Hypothalamus (tissue), 51 donors: ENCODE measurements at regions not wholly inside any gene's neighbourhood (a gene's known extent, or its start where the extent isn't known, plus 50 kb on each side); places are given as distances from the start of the nearest gene placed in this dataset.

ENCODE experiments used
- DNase-seq, 51 donors: peaks; one replicate each; lab custom pipeline; 2025; lab: John Stamatoyannopoulos, UW

DNA sequence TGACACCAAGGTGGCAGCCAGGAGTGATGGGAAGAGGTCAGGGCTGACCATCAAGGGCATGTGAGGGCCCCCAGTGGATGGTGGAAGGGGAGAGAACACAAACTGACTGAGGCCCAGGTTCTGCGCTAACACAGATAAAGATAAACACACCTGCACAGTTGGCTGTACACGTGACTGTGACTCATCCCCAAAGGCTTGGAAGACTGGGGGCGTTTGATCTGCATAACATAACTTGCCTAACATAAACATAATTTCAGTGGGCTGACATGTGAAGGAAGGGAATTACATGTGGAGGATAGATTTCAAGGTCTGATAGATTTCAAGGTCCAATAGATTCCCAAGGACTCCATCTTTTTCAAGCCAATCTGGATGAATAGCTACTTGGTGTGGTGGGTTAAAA lies 100.9 kb upstream of the TNRC6C start:
- peak in 2 of 51 donors; percentile 33 to 36 for DNase-seq

DNA sequence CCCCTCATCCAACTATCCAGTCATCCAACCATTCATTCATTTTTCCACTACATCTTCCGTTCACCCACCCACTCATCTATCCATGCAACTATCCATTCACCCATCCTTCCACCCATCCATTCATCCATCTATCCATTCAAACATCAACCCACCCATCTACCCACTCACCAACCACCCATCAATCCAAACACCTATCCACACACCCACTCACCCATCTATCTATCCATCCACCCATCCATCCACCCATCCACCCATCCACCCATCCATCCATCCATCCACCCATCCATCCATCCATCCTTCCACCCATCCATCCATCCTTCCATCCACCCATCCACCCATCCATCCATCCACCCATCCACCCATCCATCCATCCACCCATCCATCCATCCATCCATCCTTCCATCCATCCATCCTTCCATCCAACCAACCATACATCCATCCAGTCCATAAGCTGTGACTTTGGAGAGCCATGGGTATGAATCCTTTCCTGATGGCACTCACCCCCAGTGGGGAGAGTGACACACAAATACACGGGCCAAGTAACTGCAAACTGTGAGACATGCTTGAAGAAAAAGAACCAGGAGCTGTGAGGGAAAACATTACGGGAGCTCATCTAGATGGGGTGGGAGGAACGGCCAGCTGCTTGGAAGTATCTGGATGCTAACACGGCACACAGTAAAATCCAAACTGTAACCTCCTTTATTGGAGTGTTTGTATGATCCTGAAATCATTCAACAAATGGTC lies 100.0 kb upstream of the TNRC6C start:
- peak in 1 of 51 donors; percentile 34 for DNase-seq

GRCh38 chr17:77859035-77859810 lies 99.3 kb upstream of the TNRC6C start:
- DNase-seq = no peak

DNA sequence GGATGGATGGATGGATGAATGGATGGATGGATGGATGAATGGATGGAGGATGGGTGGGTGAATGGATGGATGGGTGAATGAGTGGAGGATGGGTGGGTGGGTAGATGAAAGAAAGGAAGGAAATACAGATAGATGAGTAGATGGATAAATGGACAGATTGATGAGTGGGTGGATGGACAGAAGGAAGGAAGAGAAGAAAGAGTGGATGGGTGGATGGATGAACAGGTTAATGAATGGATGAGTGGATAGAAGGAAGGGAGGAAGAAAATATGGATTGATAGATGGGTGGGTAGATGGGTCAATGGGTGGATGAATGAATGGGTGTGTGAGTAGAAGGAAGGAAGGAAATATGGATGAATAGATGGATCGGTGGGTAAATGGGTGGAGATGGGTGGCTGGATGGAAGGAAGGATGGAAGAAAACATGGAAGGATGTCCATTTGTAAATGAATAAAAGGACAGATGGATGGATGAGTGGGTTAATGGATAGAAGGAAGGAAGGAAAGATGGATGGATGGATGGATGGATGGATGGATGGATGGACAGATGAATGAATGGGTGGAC lies 97.3 kb upstream of the TNRC6C start:
- DNase-seq = no peak

DNA sequence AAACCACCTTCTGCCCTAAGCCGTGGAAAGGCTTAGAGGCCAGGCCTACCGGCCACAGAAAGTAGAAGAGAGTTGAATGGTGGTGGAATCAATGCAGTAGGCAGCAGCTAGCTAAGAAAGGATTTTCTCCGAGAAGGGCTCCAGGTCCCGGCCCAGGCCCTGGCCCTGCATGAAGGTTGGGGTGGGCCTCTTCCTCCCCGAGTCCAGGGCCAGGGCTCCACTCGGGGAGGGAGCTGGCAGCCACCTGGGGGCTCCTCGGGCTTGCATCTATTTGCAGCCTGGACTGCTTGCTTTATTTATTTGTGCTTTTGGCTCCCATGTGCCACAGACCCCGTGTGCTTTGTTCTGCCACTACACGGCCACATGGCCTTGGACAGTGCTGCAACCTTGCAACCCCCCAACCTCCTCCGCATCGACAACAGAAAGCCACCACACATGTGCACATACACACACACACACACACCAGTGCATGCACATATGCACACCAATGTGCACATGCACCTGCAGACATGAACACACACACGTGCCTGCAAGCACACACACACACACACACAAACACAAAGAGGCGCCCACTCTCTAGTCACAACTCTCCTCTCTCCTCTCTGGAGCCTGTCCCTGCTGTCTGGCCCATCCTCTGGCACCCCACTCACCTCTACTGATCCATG lies 96.4 kb upstream of the TNRC6C start:
- DNase-seq = no peak

- no peak for DNase-seq
Measured at GRCh38 chr17:77862890-77863813, 95.4 kb upstream of the TNRC6C start.

DNA sequence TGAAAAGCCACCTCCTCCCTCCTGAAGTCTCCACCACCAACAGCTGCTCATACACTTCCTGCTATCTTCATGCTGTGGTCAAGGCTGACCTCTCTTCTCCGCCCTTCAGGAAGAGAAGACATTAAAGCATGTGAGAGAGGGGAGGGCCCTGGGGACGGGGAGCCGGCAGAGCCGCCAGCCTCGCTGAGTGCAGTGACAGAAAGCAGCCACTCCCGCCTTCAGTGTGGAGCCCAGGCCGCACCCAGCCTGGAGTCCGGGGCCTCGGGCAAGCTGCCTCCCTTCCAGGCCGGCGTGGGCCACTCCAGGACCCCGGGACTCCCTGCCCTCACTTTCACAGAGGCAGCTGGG lies 94.7 kb upstream of the TNRC6C start:
- DNase-seq = no peak

- DNase-seq = no peak
Measured at GRCh38 chr17:77864234-77865111, 94.0 kb upstream of the TNRC6C start.

DNA sequence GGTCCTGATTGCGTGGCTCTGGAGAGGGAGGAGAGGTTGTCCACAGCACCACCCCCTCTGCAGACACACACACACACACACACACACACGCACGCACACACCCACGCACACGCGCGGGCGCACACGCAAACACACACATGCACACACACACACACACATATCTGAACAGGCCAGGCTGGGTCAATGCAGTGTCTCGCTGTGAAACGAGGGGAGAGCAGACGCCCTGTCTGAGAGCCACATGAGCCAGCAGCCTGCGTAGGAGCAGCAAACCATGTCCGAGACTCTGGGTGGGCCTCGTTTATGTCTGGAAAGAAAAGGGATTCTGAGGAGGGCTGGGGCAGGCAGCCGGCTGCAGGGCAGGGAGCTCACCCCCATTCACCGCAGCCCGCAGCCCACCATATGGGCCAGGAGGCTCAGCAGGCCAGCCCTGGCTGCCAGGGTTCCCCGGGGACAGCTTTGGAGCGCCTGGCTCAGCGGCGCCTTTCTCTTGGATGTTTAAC lies 93.3 kb upstream of the TNRC6C start:
- DNase-seq = no peak

- DNase-seq = no peak
Measured at GRCh38 chr17:77865716-77866115, 92.8 kb upstream of the TNRC6C start.

DNA sequence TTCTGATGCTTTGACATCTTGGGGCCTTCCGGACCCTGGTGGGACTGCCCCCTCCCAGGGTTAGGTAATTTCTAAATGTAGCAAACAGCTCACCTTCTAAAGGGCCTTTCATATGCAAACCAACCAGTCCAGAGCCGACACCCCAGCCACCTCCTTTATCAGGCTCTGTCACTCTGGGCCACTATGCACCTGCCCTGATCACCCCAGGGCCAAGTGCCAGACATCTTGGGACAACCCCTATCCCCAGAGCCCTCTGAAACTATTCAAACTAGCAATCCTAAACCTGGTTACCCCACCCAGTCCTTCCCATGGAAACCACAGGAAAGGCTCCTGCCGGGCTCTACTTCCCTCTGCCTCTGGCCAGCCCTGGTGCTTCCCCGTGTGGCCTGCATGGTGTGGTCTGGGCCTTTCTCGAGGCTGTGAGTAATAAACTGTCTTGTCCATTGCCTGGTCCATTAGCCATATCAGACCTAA lies 91.2 kb upstream of the TNRC6C start:
- no peak for DNase-seq

GRCh38 chr17:77867976-77868713 lies 90.4 kb upstream of the TNRC6C start:
- DNase-seq = no peak

- no peak for DNase-seq
Measured at GRCh38 chr17:77869041-77869599, 89.4 kb upstream of the TNRC6C start.

GRCh38 chr17:77869665-77870132 lies 88.8 kb upstream of the TNRC6C start:
- no peak for DNase-seq

GRCh38 chr17:77872199-77872598 lies 86.3 kb upstream of the TNRC6C start:
- DNase-seq = no peak

DNA sequence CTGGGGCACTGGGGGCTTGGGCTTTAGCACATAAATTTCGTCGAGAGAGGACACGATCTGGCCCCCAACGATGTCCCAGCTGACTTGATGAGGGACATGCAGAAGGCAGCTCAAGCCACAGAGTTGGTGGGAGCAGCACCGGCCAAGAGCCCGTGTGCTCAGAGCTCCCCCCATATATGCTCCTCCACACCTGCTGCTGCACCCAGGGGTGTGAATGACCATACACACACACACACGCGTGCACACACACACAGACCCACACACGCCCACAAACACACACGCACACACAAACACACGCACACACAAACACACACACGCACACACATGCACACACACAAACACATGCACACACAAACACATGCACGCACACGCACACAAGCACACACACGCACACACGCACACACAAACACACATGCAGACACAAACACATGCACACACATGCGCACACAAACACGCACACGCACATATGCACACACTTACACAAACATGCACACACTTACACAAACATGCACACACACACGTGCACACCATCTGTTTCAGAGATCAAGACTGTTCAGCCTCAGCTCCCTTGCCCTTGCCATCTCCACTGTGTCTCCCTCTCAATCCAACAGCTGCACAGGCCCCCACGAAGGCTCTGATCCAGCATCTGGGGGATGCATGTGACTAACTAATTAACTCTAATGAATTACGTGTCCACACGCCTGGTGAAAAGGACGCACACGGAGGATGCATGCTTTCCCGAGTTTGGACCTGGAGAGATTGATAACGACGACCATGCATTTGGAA lies 85.6 kb upstream of the TNRC6C start:
- no peak for DNase-seq
